PC-9 (cell line): ENCODE measurements at regions not wholly inside any gene's neighbourhood (a gene's known extent, or its start where the extent isn't known, plus 50 kb on each side); places are given as distances from the start of the nearest gene placed in this dataset.

Experiments used
- BruUV-seq: library from RNA; stranded (reverse); fragments of 400-500 nt; replicated peaks from 2 replicates; lab custom pipeline; 2021; lab: Mats Ljungman, UMichigan
- CTCF ChIA-PET: fragments of 300-600 bp; sonication (Branson Sonifier 250); formaldehyde crosslinking; loops from one replicate; lab custom pipeline; 2022; ENCODE audit warnings: antibody characterized with exemption; lab: Charles Lee
- POLR2A ChIA-PET: fragments of 300-600 bp; sonication (Branson Sonifier 250); formaldehyde crosslinking; loops from one replicate; lab custom pipeline; 2022; ENCODE audit warnings: antibody characterized with exemption; ENCODE audit not compliant: unreplicated experiment; lab: Charles Lee
- DNase-seq, 2 experiments: peaks; one replicate each; pipeline versions ENCODE4 v3.0.0 to v3.0.0-alpha.2; 2015 to 2022; ENCODE audit warnings: mixed read lengths in 1 of 2
- H2AFZ ChIP-seq: fragments of 200-600 bp; sonication (generic); 2 replicates; pipeline ENCODE4 v1.8.1; 2017; ENCODE audit warnings: antibody characterized with exemption
- H3F3A ChIP-seq: fragments of 200-600 bp; sonication (generic); 2 replicates; pipeline ENCODE4 v1.8.1; 2017; ENCODE audit warnings: antibody characterized with exemption, mild to moderate bottlenecking, low read depth; ENCODE audit not compliant: insufficient read depth
- H3K27ac ChIP-seq: fragments of 200-600 bp; sonication (generic); 2 replicates; pipeline ENCODE4 v1.6.1; 2016; ENCODE audit warnings: mixed run types
- H3K27me3 ChIP-seq: fragments of 200-600 bp; sonication (generic); 2 replicates; pipeline ENCODE4 v1.6.1; 2016; ENCODE audit warnings: low read depth, mixed run types; ENCODE audit not compliant: insufficient read depth
- H3K36me3 ChIP-seq: fragments of 200-600 bp; sonication (generic); 2 replicates; pipeline ENCODE4 v1.6.1; 2016; ENCODE audit warnings: low read depth, mixed run types
- H3K4me1 ChIP-seq: fragments of 200-600 bp; sonication (generic); replicated peaks from 2 replicates; pipeline ENCODE4 v1.6.1; 2016; ENCODE audit warnings: mixed run types; ENCODE audit not compliant: insufficient read depth
- H3K4me2 ChIP-seq: fragments of 200-600 bp; sonication (generic); 2 replicates; pipeline ENCODE4 v1.6.1; 2017; ENCODE audit warnings: mixed run types
- H3K4me3 ChIP-seq: fragments of 200-600 bp; sonication (generic); 2 replicates; pipeline ENCODE4 v1.6.1; 2016; ENCODE audit warnings: mixed run types
- H3K79me2 ChIP-seq: fragments of 200-600 bp; sonication (generic); 2 replicates; pipeline ENCODE4 v1.6.1; 2017; ENCODE audit warnings: low read depth, mixed run types
- H3K9me2 ChIP-seq: fragments of 200-600 bp; sonication (generic); 2 replicates; pipeline ENCODE4 v1.8.1; 2017; ENCODE audit warnings: mild to moderate bottlenecking; ENCODE audit not compliant: insufficient read depth
- H3K9me3 ChIP-seq: fragments of 200-600 bp; sonication (generic); 2 replicates; pipeline ENCODE4 v1.8.1; 2016; ENCODE audit warnings: low read depth; ENCODE audit not compliant: insufficient read depth
- H4K20me1 ChIP-seq: fragments of 200-600 bp; sonication (generic); 2 replicates; pipeline ENCODE4 v1.8.1; 2017; ENCODE audit not compliant: insufficient read depth
- EZH2 ChIP-seq: fragments of 200-600 bp; sonication (generic); IDR thresholded peaks from 2 replicates; pipeline ENCODE4 v1.8.0; 2017; ENCODE audit warnings: antibody characterized with exemption, low read depth
- intact Hi-C: fragments of 100-400 bp; cut with micrococcal nuclease; formaldehyde crosslinking; loops from one replicate; pipeline ENCODE4 v1.10.0; 2022; ENCODE audit not compliant: unreplicated experiment

GRCh38 chr15:59739557-59740186 lies 50.6 kb upstream of the BNIP2 start:
- intact Hi-C loops: no loop called here
- no TSS peak for BruUV-seq
- DNase-seq: no peak
- ChIA-PET POLR2A (no interaction called here), CTCF (interaction anchor here (0.6 kb wide), 1 partner anchor 23 kb away, joined by 6 read pairs; no protein-coding TSS in a partner anchor)
- Histone ChIP-seq H3K9me3 (no peaks in the 10 kb centered on the region), H3K9me2 (no peaks in the 10 kb centered on the region), H3K79me2 (no peaks in the 10 kb centered on the region), H2AFZ (no peak overlapping the region), H3K36me3 (no peaks in the 10 kb centered on the region), H3K4me2 (no peak overlapping the region), H3K27ac (no peak overlapping the region), H3K4me3 (no peak overlapping the region), H3F3A (no peaks in the 10 kb centered on the region), H3K27me3 (no peaks in the 10 kb centered on the region), H3K4me1 (no peaks in the 10 kb centered on the region), H4K20me1 (no peaks in the 10 kb centered on the region)
- TF ChIP-seq EZH2: no peak
